VCaP (cell line): ENCODE measurements at regions not wholly inside any gene's neighbourhood (a gene's known extent, or its start where the extent isn't known, plus 50 kb on each side); places are given as distances from the start of the nearest gene placed in this dataset.

Experiments
- H3K27ac ChIP-seq: fragments of 450-650 bp; 2 replicates; pipeline ENCODE4 v1.5.1; 2017
- CTCF ChIP-seq: fragments of 450-650 bp; conservative IDR thresholded peaks from 2 replicates; pipeline ENCODE4 v1.5.1; 2017; ENCODE audit warnings: mild to moderate bottlenecking, moderate library complexity

- no peak for TF ChIP-seq CTCF
- no peak overlapping the region for H3K27ac ChIP-seq
Observed at GRCh38 chr3:144458283-144458682, 486.7 kb downstream of the DIPK2A start.

- TF ChIP-seq CTCF: no peak
- no peak overlapping the region for H3K27ac ChIP-seq
Observed at GRCh38 chr3:144462337-144462736, 490.7 kb downstream of the DIPK2A start.

- TF ChIP-seq CTCF: no peak
- no peak overlapping the region for H3K27ac ChIP-seq
Observed at GRCh38 chr3:144463911-144464310, 492.3 kb downstream of the DIPK2A start.

- no peak overlapping the region for H3K27ac ChIP-seq
- no peak for TF ChIP-seq CTCF
Observed at GRCh38 chr3:144466114-144466513, 494.5 kb downstream of the DIPK2A start.

GRCh38 chr3:144466540-144466939 lies 494.9 kb downstream of the DIPK2A start:
- no peak for TF ChIP-seq CTCF
- H3K27ac ChIP-seq: no peak overlapping the region

GRCh38 chr3:144470666-144471065 lies 499.0 kb downstream of the DIPK2A start:
- no peak for TF ChIP-seq CTCF
- no peak overlapping the region for H3K27ac ChIP-seq

GRCh38 chr3:144477593-144477992 lies 506.0 kb downstream of the DIPK2A start:
- H3K27ac ChIP-seq: no peak overlapping the region
- TF ChIP-seq CTCF: no peak
